Stimulated activated naive CD8-positive, alpha-beta T cell treated with anti-CD3 and anti-CD28 coated beads, Interleukin-15, amount 100 ng/mL, for 72 hours (primary cell): ENCODE measurements at regions not wholly inside any gene's neighbourhood (a gene's known extent, or its start where the extent isn't known, plus 50 kb on each side); places are given as distances from the start of the nearest gene placed in this dataset.
A peak's percentile ranks its signal among the peaks of the same experiment; 100 is the strongest.
"Not testable (repeated sequence)": the region's sequence is repeated elsewhere in the genome, so short reads cannot be mapped to it uniquely, and the experiment has no call there.

Experiments used
- ATAC-seq: fragments of 150-1000 bp; cut with Tn5 transposase; 2 replicates; pipeline ENCODE4 v1.10.0; 2021; ENCODE audit warnings: mild to moderate bottlenecking, moderate library complexity
- DNase-seq, 2 donors: peaks; one replicate each; pipeline ENCODE4 v3.0.0; 2021 to 2022
- H3K27ac Mint-ChIP-seq, 2 donors: one replicate each; pipeline ENCODE4 v1.8.0; 2022; ENCODE audit warnings: mild to moderate bottlenecking in 2 of 2, mixed read lengths in 2 of 2, moderate library complexity in 2 of 2
- H3K27me3 Mint-ChIP-seq: one replicate; pipeline ENCODE4 v1.8.0; 2022; ENCODE audit warnings: mixed read lengths
- H3K4me1 Mint-ChIP-seq: one replicate; pipeline ENCODE4 v1.8.0; 2022; ENCODE audit warnings: mild to moderate bottlenecking, mixed read lengths
- H3K4me3 Mint-ChIP-seq, 2 donors: one replicate each; pipeline ENCODE4 v1.8.0; 2022; ENCODE audit warnings: mild to moderate bottlenecking in 2 of 2, mixed read lengths in 2 of 2, moderate library complexity in 1 of 2
- H3K9me3 Mint-ChIP-seq, 2 donors: one replicate each; pipeline ENCODE4 v1.8.0; 2022; ENCODE audit warnings: mixed read lengths in 2 of 2

DNA sequence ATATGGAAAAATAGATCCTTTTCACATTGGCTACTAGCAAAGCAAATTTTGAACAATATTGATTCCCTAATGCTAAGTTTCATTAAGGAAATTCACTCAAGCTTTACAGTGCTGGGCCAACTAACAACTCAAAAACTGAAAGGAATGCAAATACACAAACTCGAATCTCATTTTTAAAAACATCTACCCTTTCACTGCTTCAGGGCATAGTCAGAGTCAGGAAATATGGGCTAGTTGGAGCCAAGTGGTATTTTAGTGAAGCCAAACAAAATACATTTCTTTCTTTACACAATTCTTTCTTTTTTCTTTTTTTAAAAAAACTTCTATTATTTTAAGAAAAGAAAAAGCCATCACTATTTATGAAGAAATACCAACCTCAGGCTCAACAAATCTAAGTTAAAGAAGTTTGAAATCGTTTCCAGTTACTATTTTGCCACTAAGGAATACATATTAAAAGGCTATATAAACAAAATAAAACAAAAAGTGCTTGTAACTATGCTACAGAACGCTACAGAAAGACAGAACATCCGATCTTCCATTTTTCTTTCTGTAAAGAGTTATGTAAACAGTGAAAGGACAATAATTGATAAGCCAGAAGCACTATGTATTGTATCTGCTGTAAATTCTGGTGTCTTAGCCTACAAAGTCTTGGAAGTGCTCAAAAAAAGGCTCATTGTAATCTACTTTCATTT is 113.6 kb upstream of the STK17B start:
- no peak overlapping the region for H3K27ac Mint-ChIP-seq
- H3K9me3 Mint-ChIP-seq, result peaks cover 0 to 10% of the 10 kb centered on the region in 2 donors
- H3K27me3 Mint-ChIP-seq, result peaks cover 8% of the 10 kb centered on the region
- no peak overlapping the region for H3K4me3 Mint-ChIP-seq
- peaks cover 56% of the 10 kb centered on the region for H3K4me1 Mint-ChIP-seq
- DNase-seq (no peak), ATAC-seq (no peak)

DNA sequence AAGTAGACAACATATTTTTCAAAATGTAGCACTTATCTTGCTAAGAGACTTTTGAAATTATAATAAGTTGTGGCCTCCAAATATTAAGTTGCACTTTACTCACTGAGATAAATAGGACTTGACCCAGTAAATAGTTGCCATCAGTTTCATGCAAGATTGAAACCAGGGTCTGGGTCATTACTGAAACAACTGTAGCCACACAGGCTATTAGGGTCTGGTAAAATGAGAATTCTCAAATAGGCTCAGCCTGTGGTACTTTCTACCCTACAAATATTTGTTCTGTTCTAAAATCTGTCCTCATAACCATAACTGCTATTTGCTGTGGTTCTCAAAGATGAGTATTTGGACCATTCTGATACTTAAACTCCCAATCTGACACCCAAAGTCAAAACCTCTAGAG is 115.4 kb upstream of the STK17B start:
- peaks cover 8% of the 10 kb centered on the region for H3K27me3 Mint-ChIP-seq
- H3K4me1 Mint-ChIP-seq, result peaks cover 74% of the 10 kb centered on the region
- H3K27ac Mint-ChIP-seq, result no peak overlapping the region
- H3K9me3 Mint-ChIP-seq, result peaks cover 0 to 10% of the 10 kb centered on the region in 2 donors
- ATAC-seq, result no peak
- no peak for DNase-seq
- peak overlapping the region in 1 of 2 donors; percentile 25 for H3K4me3 Mint-ChIP-seq

DNA sequence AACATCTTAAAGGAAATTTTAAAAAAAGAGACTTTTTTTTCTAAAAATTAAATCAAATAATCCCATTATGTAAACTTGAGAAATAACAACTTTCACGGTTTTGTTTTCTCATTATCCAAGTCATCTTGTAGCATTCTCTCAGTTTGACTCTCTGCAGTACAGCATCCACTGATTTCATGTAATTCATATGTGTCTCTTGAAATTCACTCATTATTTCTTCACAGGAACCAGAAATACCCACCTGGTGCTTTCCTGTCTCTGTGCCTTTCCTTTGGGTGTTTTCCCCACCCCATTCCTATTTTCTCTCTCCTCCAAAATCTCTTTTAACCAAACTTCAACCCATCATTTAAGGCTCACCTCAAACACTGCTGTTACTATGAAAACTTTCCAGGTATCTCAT is 116.1 kb upstream of the STK17B start:
- Mint-ChIP-seq H3K4me1 (peaks cover 77% of the 10 kb centered on the region), H3K9me3 (peaks cover 0 to 4% of the 10 kb centered on the region in 2 donors), H3K27me3 (peaks cover 8% of the 10 kb centered on the region), H3K27ac (peak overlapping the region in 1 of 2 donors; percentile 82), H3K4me3 (peak overlapping the region; percentile 4 to 77)
- no peak for DNase-seq
- no peak for ATAC-seq

DNA sequence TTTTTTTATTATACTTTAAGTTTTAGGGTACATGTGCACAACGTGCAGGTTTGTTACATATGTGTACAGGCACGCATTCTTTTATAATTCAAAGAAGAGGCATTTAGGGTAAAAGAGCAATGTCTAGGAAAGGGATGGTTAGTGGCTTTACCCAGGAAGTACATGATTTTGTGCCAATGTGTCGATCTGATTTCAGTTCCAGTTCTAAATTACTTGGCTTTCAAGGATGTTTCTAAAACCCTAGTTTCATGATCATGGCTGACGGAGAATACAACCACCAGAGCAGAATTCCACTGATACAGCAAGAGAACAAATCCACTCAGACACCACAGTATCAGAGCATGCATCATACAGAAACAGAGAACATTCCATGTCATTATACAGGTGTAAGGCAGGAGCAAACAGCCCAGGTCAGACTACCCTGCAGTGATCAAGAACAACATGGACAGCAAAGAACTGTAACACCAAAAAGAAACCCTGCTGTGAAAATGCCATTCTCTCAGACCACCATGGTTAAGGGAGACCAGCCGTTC is 116.7 kb upstream of the STK17B start:
- ATAC-seq, result peak; percentile 2
- DNase-seq, result no peak
- Mint-ChIP-seq H3K4me1 (peaks cover 76% of the 10 kb centered on the region), H3K27ac (peak overlapping the region in 1 of 2 donors; percentile 79), H3K4me3 (peak overlapping the region; percentile 22 to 77), H3K9me3 (no peaks in the 10 kb centered on the region), H3K27me3 (peaks cover 8% of the 10 kb centered on the region)

DNA sequence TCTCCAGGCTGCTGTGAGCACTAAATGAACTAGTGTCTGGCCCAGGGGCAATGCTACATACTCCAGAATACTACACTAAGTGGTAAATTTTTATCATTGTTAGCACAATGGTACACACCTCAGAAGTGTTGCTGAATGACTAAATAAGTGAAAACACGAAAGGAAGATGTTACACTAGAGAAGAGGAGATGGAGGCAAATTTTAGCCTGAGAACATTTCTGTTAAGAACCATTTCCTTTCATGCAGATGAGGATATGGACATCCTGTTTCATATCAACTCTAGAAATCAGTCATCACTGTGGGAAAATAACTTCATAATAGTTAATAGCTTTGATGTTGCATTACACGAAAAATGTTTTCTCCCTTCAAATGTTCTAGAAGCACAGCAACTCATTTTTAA is 117.6 kb upstream of the STK17B start:
- H3K27ac Mint-ChIP-seq, result peak overlapping the region; percentile 61 to 85
- H3K27me3 Mint-ChIP-seq, result peaks cover 8% of the 10 kb centered on the region
- no peaks in the 10 kb centered on the region for H3K9me3 Mint-ChIP-seq
- peak; percentile 78 for ATAC-seq
- DNase-seq, result no peak
- H3K4me3 Mint-ChIP-seq, result peak overlapping the region; percentile 3 to 48
- H3K4me1 Mint-ChIP-seq, result peaks cover 72% of the 10 kb centered on the region

DNA sequence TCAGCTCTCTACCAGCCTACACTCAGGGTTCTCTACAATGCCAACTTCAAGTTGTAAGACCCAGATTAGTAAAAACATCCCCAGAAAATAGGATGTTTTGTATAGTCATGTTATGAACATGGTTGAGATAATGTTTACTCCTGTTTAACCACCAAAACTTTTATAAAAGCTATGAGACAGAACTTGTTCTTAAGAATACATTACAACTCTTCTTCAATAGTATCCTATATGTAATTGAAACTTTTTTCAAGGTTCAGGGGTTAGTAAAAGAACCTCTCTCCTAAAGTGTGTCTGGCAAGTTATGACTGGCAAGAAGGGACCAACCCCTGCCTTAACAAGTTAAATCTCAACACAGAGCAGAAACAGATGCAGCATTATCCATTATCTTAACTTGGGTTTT is 118.8 kb upstream of the STK17B start:
- ATAC-seq, result peak; percentile 69
- no peaks in the 10 kb centered on the region for H3K9me3 Mint-ChIP-seq
- peaks cover 8% of the 10 kb centered on the region for H3K27me3 Mint-ChIP-seq
- H3K27ac Mint-ChIP-seq, result peak overlapping the region in 1 of 2 donors; percentile 79
- H3K4me3 Mint-ChIP-seq, result no peak overlapping the region
- peaks cover 75% of the 10 kb centered on the region for H3K4me1 Mint-ChIP-seq
- no peak for DNase-seq

DNA sequence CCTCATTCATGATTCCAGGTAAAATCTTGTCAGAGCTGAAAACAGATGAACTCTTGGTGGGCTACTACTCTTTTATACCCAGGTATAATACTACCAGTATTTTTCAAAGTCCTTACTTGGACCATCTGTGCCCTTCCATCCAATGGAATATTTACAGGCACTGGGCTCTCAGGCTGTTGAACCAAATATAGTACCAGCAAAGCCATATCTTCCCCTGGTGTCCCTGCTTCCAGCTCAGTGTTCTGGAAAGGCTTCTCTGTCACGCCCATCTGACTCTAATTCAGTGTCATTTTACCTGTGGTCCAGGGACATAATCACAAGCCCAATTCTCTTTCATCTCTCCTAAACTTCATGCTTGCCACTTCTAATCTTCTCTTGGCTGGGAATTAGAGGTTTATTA is 119.2 kb upstream of the STK17B start:
- ATAC-seq, result no peak

DNA sequence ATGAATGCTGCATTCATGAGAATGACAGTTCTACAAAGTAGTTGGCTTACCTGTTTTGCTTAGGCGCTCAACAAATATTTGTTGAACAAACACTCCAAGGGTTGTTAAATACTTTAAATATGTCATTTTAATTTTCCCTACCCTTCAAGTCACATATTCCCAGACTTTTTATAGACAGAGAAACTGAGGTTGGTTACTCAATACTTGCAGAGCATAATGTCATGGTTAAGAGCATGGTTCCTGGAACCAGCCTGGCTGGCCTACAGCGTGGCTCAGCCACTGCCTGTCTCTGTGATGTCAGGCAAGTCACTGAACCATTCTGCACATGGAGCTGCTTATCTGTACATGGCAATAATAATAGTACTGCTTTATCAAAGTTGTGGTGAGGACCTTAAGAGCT is 120.0 kb upstream of the STK17B start:
- H3K4me3 Mint-ChIP-seq, result no peak overlapping the region

More for the DNA sequence above, 119.2 kb upstream of the STK17B start:
- no peak overlapping the region for H3K4me3 Mint-ChIP-seq
- DNase-seq, result no peak
- no peaks in the 10 kb centered on the region for H3K9me3 Mint-ChIP-seq
- H3K4me1 Mint-ChIP-seq, result peaks cover 71% of the 10 kb centered on the region
- H3K27ac Mint-ChIP-seq, result no peak overlapping the region
- peaks cover 4% of the 10 kb centered on the region for H3K27me3 Mint-ChIP-seq

DNA sequence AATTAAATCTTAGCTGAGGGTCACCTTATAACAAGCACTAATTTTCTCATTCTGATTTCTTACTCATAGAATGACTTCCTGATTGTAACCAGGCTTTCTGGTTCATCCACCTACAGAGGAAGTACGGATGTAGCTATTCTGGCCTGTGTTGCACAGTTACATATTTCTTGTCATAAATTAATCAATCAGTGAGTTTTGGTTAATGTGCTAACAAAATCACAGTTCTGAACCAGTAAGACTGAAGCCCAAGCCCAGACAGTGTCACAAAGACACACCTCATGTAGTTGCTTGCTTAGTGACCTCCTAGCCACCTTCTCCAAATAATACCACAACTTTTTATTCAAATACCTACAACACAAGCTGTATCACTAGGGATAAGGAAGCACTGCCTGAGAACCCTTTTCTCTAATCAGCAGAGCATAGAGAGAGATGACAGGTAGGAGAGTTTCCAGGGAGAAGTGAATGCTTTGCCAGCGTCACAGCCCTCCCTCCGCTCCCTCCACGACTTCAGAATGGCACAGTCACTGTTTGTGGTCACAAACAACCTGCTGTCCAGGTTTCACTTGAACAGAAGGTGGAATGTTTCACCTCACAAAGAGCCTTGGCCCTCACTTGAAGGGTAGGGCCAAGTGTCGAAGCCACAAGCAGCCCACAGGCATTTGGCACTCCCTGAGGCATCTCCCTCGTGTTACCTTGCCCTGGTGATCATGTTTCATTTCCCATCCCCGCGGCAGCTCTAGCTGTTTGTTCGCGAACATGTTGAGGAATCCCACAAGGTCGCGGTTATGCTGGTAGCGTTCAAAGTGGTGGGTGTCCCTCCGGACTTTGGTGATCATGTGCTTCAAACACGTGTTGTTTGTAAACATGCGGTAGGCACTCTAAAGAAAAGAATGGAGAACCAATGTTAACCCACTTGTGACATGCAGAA is 120.8 kb upstream of the STK17B start:
- no peaks in the 10 kb centered on the region for H3K9me3 Mint-ChIP-seq
- DNase-seq (no peak), ATAC-seq (peak; percentile 22)
- no peak overlapping the region for H3K27ac Mint-ChIP-seq
- no peak overlapping the region for H3K4me3 Mint-ChIP-seq
- H3K27me3 Mint-ChIP-seq, result no peaks in the 10 kb centered on the region
- H3K4me1 Mint-ChIP-seq, result peaks cover 59% of the 10 kb centered on the region

More for the DNA sequence above, 120.0 kb upstream of the STK17B start:
- Mint-ChIP-seq H3K9me3 (no peaks in the 10 kb centered on the region), H3K27me3 (no peaks in the 10 kb centered on the region), H3K4me1 (peaks cover 66% of the 10 kb centered on the region), H3K27ac (no peak overlapping the region)
- no peak for DNase-seq
- peak; percentile 34 for ATAC-seq

DNA sequence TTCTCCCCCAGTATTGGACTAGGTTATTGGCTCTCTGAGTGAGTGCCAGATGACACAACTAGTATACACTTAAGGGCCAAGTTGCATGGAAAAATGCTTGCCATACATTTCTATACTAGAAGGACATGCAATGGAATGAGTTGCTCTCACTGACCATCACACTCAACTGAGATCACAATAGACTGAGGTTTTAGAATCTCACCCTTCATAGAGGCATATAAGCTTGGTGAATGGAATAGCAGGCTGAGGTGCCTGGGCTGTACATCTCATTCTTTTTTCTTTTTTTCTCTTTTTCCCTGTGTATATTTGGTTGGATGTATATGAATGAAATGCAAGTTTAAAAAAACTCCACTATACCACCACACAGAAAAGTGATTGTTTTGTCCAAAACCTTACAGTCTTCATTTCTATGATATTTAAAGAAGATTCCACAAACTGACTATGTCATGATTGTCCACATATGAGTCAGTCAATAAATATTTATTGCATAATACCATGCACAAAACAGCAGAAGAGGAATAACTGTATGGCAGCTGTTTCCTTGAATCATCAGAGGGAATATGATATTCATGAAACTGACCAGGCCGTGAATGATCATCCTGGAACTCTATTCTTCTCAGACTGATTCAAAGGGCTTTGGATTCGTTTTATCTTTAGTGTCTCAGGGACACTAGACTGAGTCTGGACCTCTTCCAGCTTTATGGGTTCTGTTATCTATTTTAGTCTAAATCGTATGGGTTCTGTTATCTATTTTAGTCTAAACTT is 122.6 kb upstream of the STK17B start:
- Mint-ChIP-seq H3K27me3 (no peaks in the 10 kb centered on the region), H3K27ac (no peak overlapping the region), H3K9me3 (no peaks in the 10 kb centered on the region), H3K4me3 (no peak overlapping the region), H3K4me1 (peaks cover 43% of the 10 kb centered on the region)
- ATAC-seq (no peak), DNase-seq (no peak)

DNA sequence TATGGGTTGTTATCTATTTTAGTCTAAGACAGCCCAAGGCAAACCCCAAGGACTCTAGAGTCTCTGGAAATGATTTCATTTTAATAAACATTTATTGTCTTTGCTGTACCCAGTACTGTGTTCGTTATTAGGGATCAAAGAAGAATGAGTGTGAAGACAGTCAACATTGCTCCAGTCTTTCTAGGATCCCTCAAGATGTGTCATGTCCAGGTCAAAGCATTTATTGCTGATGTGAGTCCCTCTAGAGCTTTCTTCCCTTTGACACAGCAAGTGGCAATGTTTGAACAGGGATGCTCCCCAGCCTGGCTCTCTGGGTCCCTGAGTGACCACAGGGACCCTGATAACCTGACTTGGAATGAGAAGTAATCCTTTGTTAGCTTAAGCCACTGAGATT is 123.1 kb upstream of the STK17B start:
- no peaks in the 10 kb centered on the region for H3K27me3 Mint-ChIP-seq

DNA sequence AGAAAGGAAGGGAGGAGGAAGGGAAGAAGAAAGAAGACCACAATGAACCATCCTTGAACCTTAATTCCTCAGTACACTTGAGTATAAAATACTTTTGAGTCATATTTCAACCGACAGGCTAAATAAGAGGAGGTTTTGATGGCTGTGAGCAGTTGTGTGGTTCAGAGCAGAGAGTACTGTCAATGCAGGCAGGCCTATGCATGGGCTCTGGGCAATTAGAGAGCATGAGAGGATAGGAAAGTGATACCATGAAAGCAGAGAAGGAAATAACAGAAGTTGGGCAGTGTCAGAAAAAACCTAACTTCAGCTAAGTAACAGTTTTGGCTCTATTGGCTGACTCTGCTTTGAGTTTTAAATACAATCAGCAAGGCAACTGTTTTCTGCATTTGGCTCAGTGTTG is 123.6 kb upstream of the STK17B start:
- no peak overlapping the region for H3K4me3 Mint-ChIP-seq
- H3K9me3 Mint-ChIP-seq, result no peaks in the 10 kb centered on the region
- H3K4me1 Mint-ChIP-seq, result peaks cover 32% of the 10 kb centered on the region
- ATAC-seq (no peak), DNase-seq (no peak)
- peak overlapping the region in 1 of 2 donors; percentile 0 for H3K27ac Mint-ChIP-seq
- H3K27me3 Mint-ChIP-seq, result no peaks in the 10 kb centered on the region

More for the DNA sequence above, 123.1 kb upstream of the STK17B start:
- DNase-seq, result no peak
- Mint-ChIP-seq H3K4me1 (peaks cover 37% of the 10 kb centered on the region), H3K27ac (peak overlapping the region in 1 of 2 donors; percentile 0), H3K9me3 (no peaks in the 10 kb centered on the region), H3K4me3 (no peak overlapping the region)
- ATAC-seq, result no peak

DNA sequence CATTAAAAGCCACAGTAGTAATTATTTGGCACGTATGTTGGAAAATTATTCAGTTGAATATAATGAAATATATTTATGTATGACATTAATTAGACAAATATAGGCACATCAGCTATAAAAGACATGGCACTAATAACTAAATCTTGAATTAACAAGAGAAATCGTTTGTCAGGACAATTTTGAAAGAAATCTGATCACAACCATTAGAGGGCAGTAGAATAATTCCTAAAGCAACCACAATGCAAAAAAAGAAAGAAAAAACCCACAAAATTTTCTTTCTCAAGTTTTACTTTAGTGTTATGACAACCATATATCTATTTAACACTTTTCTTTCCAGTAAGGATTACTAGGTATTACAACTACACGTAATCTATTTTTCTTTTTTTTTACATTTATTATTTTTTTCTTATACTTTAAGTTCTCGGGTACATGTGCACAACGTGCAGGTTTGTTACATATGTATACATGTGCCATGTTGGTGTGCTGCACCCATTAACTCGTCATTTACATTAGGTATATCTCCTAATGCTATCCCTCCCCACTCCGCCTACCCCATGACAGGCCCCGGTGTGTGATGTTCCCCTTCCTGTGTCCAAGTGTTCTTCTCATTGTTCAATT is 126.8 kb upstream of the STK17B start:
- ATAC-seq, H3K4me3 Mint-ChIP-seq, H3K27ac Mint-ChIP-seq, H3K27me3 Mint-ChIP-seq, H3K9me3 Mint-ChIP-seq, H3K4me1 Mint-ChIP-seq, DNase-seq: not testable (repeated sequence)

DNA sequence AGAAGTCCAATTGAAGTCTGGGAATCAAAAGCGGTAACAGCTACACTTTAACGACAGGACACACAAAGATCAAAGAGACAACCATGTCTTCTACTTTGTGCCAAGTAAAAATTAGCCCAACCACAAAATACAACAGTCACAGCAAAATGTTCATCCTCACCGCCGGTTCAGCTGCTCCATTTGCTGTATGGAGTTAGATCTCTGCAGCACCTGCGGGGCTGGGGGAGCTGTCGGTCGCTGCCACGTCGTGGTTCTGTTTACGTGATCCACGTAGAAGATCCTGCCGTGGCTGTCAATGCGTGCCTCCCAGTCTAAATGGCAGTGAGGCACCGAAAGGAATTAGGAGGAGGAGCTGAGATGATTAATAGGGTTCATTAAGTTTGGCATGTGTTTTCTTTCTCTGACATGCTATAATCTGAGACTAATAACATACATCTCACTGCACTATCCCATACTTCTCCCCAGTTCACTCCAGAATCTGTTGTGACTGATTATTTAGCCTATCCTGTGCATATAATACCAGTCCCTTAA is 136.5 kb upstream of the STK17B start:
- ATAC-seq (no peak), DNase-seq (no peak)
- Mint-ChIP-seq H3K27ac (no peak overlapping the region), H3K27me3 (no peaks in the 10 kb centered on the region), H3K9me3 (no peaks in the 10 kb centered on the region), H3K4me1 (no peaks in the 10 kb centered on the region), H3K4me3 (no peak overlapping the region)

DNA sequence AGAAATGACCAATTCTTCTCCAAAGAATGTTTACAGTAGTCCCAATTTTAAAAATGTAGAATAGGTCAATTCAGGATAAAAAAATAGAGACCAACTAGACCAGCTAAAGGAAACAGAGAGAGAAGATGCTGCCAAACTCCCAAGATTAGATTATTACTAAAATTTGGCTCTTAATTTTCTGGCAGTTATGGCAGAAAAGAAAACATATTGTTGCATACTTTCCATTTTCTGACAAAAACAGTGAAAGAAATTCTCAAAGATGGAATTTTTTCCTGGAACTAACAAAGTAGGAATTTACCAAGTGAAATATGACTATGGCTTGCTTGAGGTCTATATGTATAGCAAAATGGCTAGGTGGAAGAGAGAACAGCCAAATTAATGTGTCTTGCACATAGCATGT is 138.3 kb upstream of the STK17B start:
- H3K27ac Mint-ChIP-seq, result no peak overlapping the region
- H3K9me3 Mint-ChIP-seq, result no peaks in the 10 kb centered on the region
- H3K27me3 Mint-ChIP-seq, result no peaks in the 10 kb centered on the region
- H3K4me3 Mint-ChIP-seq, result no peak overlapping the region
- peaks cover 11% of the 10 kb centered on the region for H3K4me1 Mint-ChIP-seq
- ATAC-seq (no peak), DNase-seq (no peak)
